SJCRH30 (cell line): ENCODE measurements at regions not wholly inside any gene's neighbourhood (a gene's known extent, or its start where the extent isn't known, plus 50 kb on each side); places are given as distances from the start of the nearest gene placed in this dataset.
"Not testable (repeated sequence)": the region's sequence is repeated elsewhere in the genome, so short reads cannot be mapped to it uniquely, and the experiment has no call there.

Experiments used
- DNase-seq, 2 experiments: peaks; one replicate each; pipeline ENCODE4 v3.0.0-alpha.2; 2015 to 2020
- H3K27ac ChIP-seq: fragments of 250-450 bp; sonication (Bioruptor Pico); 2 replicates; pipeline ENCODE4 v1.5.1; 2020; ENCODE audit warnings: mild to moderate bottlenecking, moderate library complexity
- H3K27me3 ChIP-seq: fragments of 250-450 bp; sonication (Bioruptor Pico); 2 replicates; pipeline ENCODE4 v1.5.1; 2020; ENCODE audit warnings: mild to moderate bottlenecking, moderate library complexity
- H3K36me3 ChIP-seq: fragments of 250-450 bp; sonication (Bioruptor Pico); 2 replicates; pipeline ENCODE4 v1.5.1; 2020; ENCODE audit warnings: mild to moderate bottlenecking, moderate library complexity
- H3K4me1 ChIP-seq: fragments of 250-450 bp; sonication (Bioruptor Pico); 2 replicates; pipeline ENCODE4 v1.5.1; 2020; ENCODE audit warnings: mild to moderate bottlenecking, moderate library complexity
- H3K4me3 ChIP-seq: fragments of 250-450 bp; sonication (Bioruptor Pico); 2 replicates; pipeline ENCODE4 v1.5.1; 2020; ENCODE audit warnings: mild to moderate bottlenecking, moderate library complexity
- H3K9me3 ChIP-seq: fragments of 250-450 bp; sonication (Bioruptor Pico); replicated peaks from 2 replicates; pipeline ENCODE4 v1.5.1; 2020; ENCODE audit warnings: mild to moderate bottlenecking, moderate library complexity

GRCh38 chr1:161454865-161455707, 50.2 kb upstream of the FCGR2A start:
- H3K4me3 ChIP-seq, H3K4me1 ChIP-seq, H3K36me3 ChIP-seq, DNase-seq, H3K9me3 ChIP-seq, H3K27me3 ChIP-seq, H3K27ac ChIP-seq: not testable (repeated sequence)

GRCh38 chr1:161453950-161454864, 51.0 kb upstream of the FCGR2A start:
- H3K27ac ChIP-seq, H3K9me3 ChIP-seq, H3K36me3 ChIP-seq, H3K4me3 ChIP-seq, H3K27me3 ChIP-seq, H3K4me1 ChIP-seq, DNase-seq: not testable (repeated sequence)

GRCh38 chr1:161451698-161452348, 53.4 kb upstream of the FCGR2A start:
- H3K4me3 ChIP-seq, H3K36me3 ChIP-seq, H3K4me1 ChIP-seq, H3K27ac ChIP-seq, H3K9me3 ChIP-seq, DNase-seq, H3K27me3 ChIP-seq: not testable (repeated sequence)

GRCh38 chr1:161447760-161448332, 57.4 kb upstream of the FCGR2A start:
- H3K27me3 ChIP-seq, H3K27ac ChIP-seq, H3K36me3 ChIP-seq, DNase-seq, H3K4me3 ChIP-seq, H3K9me3 ChIP-seq, H3K4me1 ChIP-seq: not testable (repeated sequence)

GRCh38 chr1:161447040-161447759, 58.1 kb upstream of the FCGR2A start:
- not testable (repeated sequence) for H3K27ac ChIP-seq, DNase-seq, H3K4me1 ChIP-seq, H3K36me3 ChIP-seq, H3K4me3 ChIP-seq, H3K9me3 ChIP-seq, H3K27me3 ChIP-seq

GRCh38 chr1:161444725-161445124, 60.5 kb upstream of the FCGR2A start:
- H3K27me3 ChIP-seq, H3K9me3 ChIP-seq, H3K36me3 ChIP-seq, H3K4me1 ChIP-seq, H3K27ac ChIP-seq, H3K4me3 ChIP-seq: not testable (repeated sequence)
- DNase-seq = peak in 1 of 2 experiments; percentile 22

- H3K27ac ChIP-seq, DNase-seq, H3K36me3 ChIP-seq, H3K4me1 ChIP-seq, H3K9me3 ChIP-seq, H3K27me3 ChIP-seq, H3K4me3 ChIP-seq: not testable (repeated sequence)
Measured at GRCh38 chr1:161444255-161444654, 61.0 kb upstream of the FCGR2A start.

- H3K27ac ChIP-seq = peak overlapping the region; percentile 67
- peak; percentile 81 to 83 for DNase-seq
- H3K4me1 ChIP-seq = no peaks in the 10 kb centered on the region
Measured at GRCh38 chr1:161440312-161440894, 64.9 kb upstream of the FCGR2A start.

GRCh38 chr1:161439280-161440232, 65.7 kb upstream of the FCGR2A start:
- Histone ChIP-seq H3K27me3 (no peaks in the 10 kb centered on the region), H3K4me3 (peak overlapping the region; percentile 70), H3K9me3 (no peaks in the 10 kb centered on the region), H3K27ac (no peak overlapping the region), H3K36me3 (no peaks in the 10 kb centered on the region), H3K4me1 (no peaks in the 10 kb centered on the region)
- peak; percentile 38 to 40 for DNase-seq

More at GRCh38 chr1:161440312-161440894, 64.9 kb upstream of the FCGR2A start:
- no peaks in the 10 kb centered on the region for H3K9me3 ChIP-seq
- no peaks in the 10 kb centered on the region for H3K36me3 ChIP-seq
- H3K4me3 ChIP-seq = peak overlapping the region; percentile 70
- H3K27me3 ChIP-seq = no peaks in the 10 kb centered on the region

GRCh38 chr1:161433191-161433590, 65.5 kb upstream of the CFAP126 start:
- H3K36me3 ChIP-seq, H3K4me3 ChIP-seq, DNase-seq, H3K9me3 ChIP-seq, H3K4me1 ChIP-seq, H3K27me3 ChIP-seq, H3K27ac ChIP-seq: not testable (repeated sequence)

- H3K4me3 ChIP-seq = no peak overlapping the region
- H3K4me1 ChIP-seq = no peaks in the 10 kb centered on the region
- no peaks in the 10 kb centered on the region for H3K36me3 ChIP-seq
- DNase-seq = no peak
- H3K27me3 ChIP-seq = no peaks in the 10 kb centered on the region
- H3K9me3 ChIP-seq = no peaks in the 10 kb centered on the region
- no peak overlapping the region for H3K27ac ChIP-seq
Measured at GRCh38 chr1:161432091-161432490, 64.4 kb upstream of the CFAP126 start.

GRCh38 chr1:161427733-161428516, 60.2 kb upstream of the CFAP126 start:
- Histone ChIP-seq H3K27me3 (no peaks in the 10 kb centered on the region), H3K27ac (no peak overlapping the region), H3K4me1 (no peaks in the 10 kb centered on the region), H3K9me3 (no peaks in the 10 kb centered on the region), H3K36me3 (no peaks in the 10 kb centered on the region), H3K4me3 (peak overlapping the region; percentile 36)
- DNase-seq = peak; percentile 22 to 45
